HG02852 (cell line): ENCODE measurements at regions not wholly inside any gene's neighbourhood (a gene's known extent, or its start where the extent isn't known, plus 50 kb on each side); places are given as distances from the start of the nearest gene placed in this dataset.
"Not testable (repeated sequence)": the region's sequence is repeated elsewhere in the genome, so short reads cannot be mapped to it uniquely, and the experiment has no call there.

Experiments used
- ATAC-seq: cut with Tn5 transposase; IDR thresholded peaks from one replicate; pipeline ENCODE4 v1.9.1; 2021; ENCODE audit warnings: mild to moderate bottlenecking, moderate library complexity; ENCODE audit not compliant: unreplicated experiment

DNA sequence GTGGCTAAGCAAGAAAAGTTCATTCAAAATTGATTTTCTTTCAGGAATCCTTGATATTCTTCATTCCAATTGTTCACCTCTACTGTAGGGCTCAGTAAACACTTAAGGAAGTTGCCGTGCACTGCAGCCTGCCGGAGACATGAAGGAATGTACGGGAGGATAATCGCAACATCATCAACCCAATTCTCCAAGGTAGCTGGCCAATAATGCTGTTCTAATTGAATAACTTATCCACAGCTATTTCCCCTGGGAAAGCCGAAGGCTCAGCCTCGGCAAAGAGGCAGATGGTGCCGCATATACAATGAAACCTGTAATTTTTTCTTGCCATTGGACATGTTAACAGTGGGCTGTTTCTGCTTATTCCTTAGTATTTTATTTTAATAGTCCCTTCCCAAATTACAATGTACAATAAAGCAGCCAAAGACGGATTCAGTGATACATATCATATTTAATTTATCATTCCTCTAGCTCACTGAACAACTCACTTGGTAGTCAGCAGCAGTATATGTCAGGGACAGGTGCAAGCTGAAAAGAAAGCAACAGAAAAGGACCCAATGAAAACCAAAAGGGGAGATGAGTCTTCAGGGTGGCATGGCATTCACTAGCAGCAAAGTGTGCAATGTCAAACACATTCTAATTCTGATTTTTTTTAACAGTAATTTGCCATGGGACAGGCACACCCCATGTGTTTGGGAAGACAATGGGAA lies 420.5 kb upstream of the KLF12 start:
- no peak for ATAC-seq

DNA sequence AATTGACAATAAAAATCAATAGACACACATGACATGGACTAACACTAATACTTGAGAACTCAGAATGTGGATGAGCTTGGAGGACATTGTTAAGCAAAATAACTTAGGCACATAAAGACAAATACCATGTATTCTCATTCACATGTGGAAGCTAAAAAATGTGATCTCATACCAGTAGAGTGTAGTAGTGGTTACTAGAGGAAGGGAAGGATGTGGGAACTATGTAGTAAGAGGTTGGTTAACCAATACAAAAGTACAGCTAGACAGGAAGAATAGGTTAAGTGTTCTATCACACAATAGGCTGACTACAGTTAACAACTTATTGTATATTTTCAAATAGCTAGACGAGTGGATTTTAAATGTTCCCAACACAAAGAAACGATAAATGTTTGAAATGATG lies 415.8 kb upstream of the KLF12 start:
- no peak for ATAC-seq

DNA sequence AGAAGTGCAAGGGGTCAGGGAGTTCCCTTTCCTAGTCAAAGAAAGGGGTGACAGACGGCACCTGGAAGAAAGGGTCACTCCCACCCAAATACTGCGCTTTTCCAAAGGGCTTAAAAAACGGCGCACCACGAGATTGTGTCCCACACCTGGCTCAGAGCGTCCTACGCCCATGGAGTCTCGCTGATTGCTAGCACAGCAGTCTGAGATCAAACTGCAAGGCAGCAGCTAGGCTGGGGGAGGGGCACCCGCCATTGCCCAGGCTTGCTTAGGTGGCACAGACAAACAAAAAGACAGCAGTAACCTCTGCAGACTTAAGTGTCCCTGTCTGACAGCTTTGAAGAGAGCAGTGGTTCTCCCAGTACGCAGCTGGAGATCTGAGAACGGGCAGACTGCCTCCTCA lies 402.4 kb upstream of the KLF12 start:
- not testable (repeated sequence) for ATAC-seq

DNA sequence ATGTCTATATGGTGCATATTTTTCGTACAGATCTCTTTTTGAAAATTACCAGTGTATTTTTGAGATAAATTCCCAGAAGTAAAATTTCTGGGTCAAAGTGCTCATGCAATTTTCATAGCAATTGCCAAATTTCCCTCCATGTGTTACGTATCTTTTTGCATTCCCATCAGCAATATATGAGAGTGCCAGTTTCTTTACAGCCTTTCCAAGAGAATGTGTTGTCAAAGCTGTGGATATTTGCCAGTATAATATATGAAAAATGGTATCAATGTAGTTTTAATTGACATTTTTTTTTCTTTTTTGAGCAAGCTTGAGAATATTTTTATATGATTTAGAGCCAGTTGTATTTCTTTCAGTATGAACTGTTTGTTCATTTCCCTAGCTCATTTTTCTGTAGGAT lies 399.0 kb upstream of the KLF12 start:
- ATAC-seq = no peak

DNA sequence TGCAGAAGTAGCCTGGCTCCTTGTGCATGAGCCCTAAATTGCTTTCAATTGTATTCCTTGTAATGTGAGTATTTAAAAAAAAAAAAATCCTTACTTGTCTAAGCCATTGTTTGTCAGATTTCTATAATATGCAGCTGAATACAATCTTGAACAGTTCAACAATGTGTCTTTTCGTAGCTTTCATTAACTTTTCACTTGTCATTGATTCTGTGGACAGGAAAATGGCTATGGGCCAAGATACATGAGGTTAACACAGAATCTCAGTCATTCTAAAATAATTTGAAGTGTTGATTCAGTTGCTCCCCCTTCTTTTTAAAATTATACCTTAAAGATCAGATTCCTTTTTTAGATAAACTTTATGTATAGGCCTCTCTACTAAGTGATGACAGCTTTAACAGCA lies 395.8 kb upstream of the KLF12 start:
- no peak for ATAC-seq

DNA sequence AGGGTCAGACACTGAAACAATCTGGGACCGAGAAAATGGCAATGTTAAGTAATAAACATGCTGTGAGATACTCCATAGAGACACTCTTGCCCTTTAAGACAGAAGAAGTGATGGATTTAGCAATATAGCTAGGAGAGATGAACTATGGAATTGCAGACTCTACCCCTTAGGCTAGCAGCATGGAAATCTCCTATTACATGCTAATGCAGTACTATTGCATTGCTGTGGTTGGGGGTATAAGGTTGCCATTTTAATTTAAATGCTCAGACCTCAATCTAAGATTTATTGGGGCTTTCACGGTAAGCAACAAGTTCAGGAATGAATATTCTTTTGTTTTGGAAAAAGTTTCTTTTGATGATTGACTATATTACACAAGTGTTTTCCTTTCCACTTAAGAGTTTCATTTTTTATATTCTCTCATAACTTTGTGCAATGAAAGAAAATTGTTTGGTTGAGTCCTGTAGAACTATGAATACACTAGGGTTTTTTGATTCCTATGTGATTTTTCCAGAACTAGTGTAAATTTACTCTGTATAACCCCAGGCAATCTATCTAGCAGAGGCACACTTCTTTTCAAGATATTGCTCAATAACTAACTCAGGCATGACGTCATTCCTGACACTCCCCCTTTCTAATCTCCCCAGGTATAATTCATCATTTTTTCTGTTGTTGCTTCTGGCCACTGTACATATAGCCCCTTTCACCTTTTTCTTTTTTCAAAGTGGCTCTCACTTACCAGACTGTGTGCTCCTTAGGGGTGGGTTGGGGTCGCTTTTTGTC lies 394.7 kb upstream of the KLF12 start:
- ATAC-seq = no peak

DNA sequence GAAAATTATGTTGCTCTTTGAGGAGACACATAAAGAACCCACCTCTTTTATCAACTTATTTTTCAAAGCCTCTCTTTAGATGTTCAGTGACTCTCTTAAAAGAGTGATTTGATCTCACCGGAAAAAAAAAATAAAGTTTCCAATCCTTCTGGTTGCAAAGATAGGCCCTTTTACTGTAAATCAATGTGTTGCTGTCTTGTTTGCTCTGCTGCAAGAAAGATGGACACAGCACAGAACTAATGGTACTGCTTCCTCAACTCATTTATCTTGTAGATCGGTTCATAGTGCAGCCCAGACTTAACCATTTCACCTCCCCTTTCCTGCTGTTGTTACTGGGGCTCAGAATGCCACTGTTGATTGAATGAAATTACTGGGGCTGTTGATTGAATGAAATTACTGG lies 388.9 kb upstream of the KLF12 start:
- ATAC-seq = no peak

DNA sequence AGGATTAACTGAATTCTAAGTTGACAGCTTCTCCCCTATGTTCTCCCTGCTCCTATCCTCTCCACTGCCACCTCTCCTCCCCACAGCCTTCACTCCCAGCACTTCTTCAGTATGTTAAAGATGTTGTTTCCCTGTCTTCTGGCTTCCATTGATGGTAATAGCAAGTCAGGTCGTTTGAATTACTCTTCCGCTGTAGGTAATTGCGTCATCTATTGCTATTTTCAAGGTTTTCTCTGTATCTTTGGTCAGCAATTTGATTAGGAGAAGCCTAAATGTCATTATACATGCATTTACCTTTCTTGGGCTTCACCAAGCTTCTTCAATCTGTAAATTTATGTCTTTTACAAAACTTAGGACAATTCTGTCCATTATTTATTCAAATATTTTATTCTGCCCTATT lies 377.3 kb upstream of the KLF12 start:
- ATAC-seq = no peak

DNA sequence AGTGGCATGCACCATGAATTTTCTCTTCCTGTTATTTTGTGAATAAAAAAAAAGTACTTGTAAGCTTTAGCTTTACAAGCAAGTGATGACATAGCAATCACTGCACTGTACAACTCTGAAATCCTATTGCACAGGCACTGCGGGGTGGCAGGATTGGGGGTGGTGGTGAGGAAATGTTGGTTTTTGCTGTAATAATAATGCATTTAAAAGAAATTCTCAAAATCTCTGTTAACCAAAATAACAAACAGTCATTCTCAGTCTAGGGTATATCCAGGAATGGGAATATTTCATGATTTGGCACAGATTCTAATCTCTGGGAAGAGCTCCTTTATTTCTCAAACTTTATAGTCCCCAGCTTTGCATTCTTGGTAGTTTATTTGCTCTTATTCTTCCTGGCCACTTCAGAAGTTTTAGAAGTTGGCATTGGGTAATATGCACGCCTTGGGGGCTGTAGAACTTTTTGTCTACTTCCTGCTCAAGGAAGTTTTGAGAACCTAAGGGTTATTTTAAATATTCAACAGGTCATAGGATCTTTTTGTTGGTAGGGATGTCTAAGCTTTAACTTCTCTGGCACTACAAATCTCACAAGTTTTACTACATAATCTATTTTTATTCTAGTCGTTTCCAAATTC lies 353.0 kb upstream of the KLF12 start:
- no peak for ATAC-seq

DNA sequence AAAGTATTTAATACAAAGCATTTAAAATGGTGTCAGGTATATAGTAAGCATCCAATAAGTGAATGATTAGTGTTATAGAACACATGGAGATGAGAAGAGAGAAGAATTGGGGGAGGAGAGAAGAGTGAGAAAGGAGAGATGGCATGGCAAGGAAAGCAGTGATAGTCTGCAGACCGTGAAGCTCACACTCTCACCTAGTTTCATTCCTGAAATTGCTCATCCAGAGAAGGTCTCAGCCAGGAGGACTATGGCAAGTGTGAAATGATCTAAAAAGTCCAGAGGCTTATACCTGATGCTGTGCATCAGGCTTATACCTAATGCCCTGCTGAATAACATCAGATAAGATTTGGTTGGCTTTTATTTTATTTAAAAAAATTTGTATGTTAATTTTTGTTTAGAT lies 351.6 kb upstream of the KLF12 start:
- no peak for ATAC-seq

DNA sequence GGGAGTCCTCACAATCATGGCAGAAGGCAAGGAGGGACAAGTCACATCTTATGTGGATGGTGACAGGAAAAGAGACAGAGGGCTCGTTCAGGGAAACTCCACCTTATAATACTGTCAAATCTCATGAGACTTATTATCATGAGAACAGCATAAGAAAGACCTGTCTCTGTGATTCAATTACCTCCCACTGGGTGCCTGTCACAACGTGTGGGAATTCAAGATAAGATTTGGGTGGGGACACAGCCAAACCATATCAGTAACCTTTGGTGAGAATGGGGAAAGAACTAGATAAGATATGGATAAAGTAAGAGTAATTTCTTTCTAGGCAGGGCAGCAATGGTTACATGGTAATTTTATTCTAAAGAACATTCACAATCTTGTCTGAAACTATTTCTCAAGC lies 344.9 kb upstream of the KLF12 start:
- no peak for ATAC-seq

DNA sequence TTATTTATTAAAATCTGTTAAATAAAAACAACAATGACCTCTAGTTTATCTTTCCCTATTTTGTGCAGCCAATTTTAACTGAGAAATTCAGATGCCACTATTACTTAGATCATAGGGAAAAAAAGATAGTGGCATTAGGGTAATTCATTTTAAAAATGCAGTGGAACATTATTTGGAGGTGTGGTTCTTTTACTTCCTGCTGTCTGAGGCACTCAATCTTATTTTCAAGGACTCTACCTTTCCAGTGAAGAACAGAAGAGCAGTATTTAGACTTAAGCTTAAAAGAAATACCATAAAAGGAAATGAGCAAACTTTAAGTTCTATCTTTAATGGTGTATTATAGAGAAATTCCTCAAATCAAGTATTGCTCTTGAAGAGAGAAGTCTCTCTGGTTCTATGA lies 342.6 kb upstream of the KLF12 start:
- no peak for ATAC-seq

DNA sequence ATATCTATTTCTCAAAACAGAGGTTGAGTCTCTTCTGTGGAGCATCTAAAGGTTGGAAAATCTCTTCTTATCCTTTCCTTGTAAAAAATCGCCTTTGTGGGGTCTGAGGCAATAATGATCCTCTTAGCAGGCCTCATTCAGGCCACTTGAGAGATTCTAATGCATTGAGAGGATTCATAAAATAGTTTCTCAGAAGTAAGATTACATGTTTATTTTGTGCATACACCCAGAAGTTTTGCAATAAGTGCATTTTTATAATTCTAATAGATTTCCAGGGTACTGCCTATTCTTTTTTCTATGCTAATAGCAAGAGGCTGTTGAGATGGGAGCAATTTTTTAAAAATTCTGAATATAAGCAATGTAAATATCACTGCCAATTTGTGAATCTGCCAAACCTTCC lies 342.2 kb upstream of the KLF12 start:
- no peak for ATAC-seq

DNA sequence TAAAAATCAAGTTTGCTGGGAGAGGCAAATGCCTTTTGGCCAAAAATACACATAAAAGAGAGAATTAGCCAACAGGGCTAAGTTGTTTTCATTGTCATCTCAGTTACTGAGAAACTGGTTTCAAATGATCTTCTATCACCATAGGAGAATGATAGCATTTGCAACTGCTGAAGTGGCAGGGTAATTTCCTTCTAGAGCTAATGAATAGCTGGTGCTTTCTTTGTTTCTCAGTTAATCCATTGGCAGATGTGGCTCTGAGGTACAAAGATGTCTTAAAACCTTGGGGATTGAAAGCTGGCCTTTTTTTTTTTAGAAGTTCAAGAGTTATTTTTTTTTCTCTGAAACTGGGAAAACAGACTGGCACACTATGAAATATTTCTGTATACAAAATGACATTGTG lies 332.7 kb upstream of the KLF12 start:
- no peak for ATAC-seq

DNA sequence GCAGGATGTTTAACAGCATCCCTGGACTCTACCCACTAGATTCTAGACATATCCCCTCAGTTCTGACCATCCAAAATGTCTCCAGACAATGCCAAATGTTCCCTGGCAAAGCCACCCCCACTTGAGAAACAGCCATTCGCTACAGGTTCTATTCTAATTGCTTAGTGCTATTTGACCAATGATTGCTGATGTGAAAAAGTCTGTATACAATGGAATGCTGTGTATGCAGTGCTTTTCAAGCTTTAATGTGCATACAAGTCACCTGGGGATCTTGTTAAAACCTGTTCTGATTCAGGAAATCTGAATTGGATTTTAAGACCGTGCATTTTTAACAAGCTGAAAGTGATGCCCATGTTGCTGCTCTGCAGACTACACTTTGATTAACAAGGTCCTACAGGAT lies 331.8 kb upstream of the KLF12 start:
- ATAC-seq = no peak

DNA sequence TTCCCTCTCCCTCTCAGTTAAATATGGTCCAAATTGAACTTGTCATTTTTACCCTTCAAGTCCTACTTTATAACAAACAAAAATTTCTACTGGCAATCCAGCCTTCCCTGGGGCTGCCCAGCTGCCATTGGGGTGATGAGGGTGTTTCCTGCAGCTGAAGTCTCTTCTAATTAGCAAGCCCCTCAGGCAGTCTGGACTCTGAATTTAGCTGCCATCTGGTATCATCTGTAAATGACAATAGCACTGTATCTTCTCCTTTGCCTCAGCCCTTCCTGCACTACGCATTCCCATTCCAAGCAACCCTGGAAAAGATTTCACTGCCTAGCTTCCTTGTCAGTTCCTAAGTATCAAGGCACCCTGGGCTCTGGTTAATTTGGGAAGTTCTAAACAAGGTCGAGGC lies 331.1 kb upstream of the KLF12 start:
- ATAC-seq = no peak

DNA sequence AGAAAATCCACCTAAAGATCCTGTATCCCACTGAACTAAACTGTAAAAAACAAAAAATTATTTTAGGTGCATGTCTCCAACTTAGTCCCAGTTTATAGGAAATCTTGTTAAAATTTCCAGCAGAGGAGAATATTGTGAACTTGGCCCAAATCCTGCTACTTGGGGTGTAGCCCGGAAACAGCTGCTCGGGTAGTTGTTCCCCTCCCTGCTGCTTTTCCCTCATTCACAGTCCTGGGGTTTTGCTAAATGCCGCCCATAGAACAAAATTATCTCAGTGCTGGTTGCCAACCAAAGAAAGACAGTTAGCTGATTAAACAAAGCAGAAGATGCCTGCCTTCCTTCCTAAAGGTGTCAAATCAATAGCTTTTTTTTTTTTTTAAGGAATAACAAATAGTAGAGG lies 330.5 kb upstream of the KLF12 start:
- no peak for ATAC-seq

DNA sequence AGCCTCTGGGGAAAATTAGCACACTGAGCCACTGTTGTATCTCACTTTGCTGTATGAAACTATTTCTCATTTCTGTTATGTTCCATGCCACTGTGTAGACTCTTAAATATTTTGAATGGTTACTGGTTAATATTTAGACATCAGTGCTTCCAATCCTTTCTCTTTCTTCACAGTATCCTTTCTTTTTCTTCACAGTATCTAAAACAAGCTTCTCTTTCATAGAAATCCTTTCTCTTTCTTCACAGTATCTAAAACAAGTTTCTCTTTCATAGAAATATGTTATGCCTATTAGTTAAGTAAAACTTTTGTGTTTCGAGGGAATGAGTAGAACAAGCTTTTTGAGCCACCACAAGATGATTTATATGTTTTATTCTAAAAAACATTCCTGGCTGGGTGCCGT lies 326.8 kb upstream of the KLF12 start:
- ATAC-seq = no peak

DNA sequence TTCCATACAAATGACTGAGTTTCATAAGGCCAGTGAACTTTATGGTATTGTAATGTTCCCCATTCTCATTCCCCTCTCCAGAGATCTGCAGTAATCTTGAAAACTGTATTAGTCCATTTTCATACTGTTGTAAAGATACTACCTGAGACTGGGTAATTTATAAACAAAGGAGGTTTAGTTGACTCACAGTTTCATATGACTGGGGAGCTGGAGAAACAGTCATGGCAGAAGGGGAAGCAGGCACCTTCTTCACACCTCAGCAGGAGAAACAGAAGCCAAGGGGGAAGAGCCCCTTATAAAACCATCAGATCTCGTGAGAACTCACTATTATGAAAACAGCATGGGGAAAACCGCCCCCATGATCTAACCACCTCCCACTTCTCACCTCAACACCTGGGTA lies 318.7 kb upstream of the KLF12 start:
- ATAC-seq = no peak

DNA sequence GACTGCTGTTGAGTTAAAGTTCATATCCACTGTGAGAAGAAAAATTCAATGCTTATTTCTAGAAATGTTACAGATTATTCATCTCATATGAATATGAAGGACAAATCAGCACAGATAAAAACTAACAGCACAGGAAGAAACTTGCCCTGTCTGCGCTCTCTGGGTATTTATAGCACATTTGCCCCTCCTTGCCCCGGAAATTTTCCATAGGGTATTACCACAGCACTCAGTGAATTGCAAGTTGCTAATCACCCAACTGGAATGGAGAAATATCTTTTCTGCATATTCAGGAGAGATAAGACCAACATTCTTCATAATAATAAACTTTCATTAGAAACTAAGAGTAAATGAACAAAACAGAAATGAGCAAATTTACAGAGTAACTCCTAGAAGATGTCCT lies 318.0 kb upstream of the KLF12 start:
- ATAC-seq = no peak

DNA sequence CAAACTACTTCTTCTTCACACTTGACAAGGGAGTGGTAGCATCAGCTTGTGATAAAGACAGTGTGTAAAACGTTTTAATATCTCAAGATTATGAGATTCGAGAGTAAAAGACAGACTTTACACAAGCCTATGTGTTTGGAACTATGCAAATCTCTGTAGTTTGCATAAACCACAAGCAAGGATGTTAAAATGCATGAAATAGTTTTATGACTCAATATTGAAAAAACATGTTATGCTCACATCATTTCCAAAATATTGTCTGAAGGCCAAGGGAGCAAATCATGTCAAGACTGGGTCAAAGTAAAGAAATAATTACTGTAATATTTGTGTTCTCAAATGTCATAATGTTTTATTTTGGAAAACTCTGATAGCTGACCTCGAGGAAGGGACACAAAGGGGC lies 316.8 kb upstream of the KLF12 start:
- no peak for ATAC-seq

DNA sequence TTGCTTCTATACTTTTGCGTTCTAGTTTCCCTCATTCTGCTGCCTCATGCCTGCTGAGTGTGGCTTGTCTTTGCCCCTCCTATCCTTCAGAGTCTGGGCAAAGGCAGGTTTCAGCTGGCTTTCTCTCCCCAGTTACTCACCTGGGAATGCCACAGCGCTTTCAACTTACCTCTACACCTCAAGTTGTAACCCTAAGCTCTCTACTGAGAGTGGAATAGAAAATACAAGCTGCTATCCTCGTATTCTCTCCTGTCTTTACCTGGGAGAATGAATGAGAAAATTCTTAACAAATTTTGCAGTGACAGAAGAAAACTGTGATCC lies 316.3 kb upstream of the KLF12 start:
- ATAC-seq = no peak
